GM12892 (cell line): ENCODE measurements at regions not wholly inside any gene's neighbourhood (a gene's known extent, or its start where the extent isn't known, plus 50 kb on each side); places are given as distances from the start of the nearest gene placed in this dataset.

Source experiments
- POLR2A ChIP-seq: IDR thresholded peaks from 2 replicates; pipeline ENCODE4 v1.6.1; 2011; ENCODE audit warnings: low read depth, low read length, control low read depth
- POLR2AphosphoS5 ChIP-seq: IDR thresholded peaks from 2 replicates; pipeline ENCODE4 v1.6.1; 2011; ENCODE audit warnings: low read depth, low read length, control low read depth
- TAF1 ChIP-seq: IDR thresholded peaks from 2 replicates; pipeline ENCODE4 v1.6.1; 2011; ENCODE audit warnings: low read depth, mild to moderate bottlenecking, control low read depth, low read length, borderline replicate concordance

DNA sequence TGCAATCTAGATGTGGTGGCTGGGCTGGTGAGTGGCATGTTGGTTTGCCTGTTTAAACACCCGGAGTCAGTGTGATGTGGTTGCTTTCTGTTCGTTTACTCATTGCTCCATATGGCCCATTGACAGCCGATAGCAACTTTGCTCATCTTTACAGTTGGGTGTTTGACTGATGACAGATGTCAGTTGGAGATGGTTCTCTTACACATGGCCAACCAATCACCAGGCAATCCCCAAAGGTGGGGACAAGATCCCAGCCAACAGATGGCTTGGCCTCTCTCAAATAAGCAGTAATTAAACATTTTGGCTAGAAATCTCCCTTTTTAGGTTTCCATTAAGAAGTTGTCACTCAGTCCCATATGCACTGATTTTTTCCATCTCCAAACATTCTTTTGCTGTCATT is 497.1 kb upstream of the ARGLU1 start:
- TF ChIP-seq TAF1 (no peak), POLR2AphosphoS5 (no peak), POLR2A (no peak)
